ENCODE measurements at regions not wholly inside any gene's neighbourhood (a gene's known extent, or its start where the extent isn't known, plus 50 kb on each side); places are given as distances from the start of the nearest gene placed in this dataset.

- Histone ChIP-seq H3K14ac (ENCODE audit: low read length) (no peak overlapping the region), H3K9ac (ENCODE audit: low read depth, low read length, poor library complexity) (no peak overlapping the region), H2BK120ac (ENCODE audit: low read depth, low read length) (no peak overlapping the region), H3K4ac (ENCODE audit: low read length) (no peak overlapping the region), H3K4me1 (ENCODE audit: control insufficient read depth in 2 of 2, insufficient read depth in 1 of 2, low read depth in 1 of 2, low read length in 2 of 2) (peaks cover 0 to 3% of the 10 kb centered on the region in 2 donors), H3K4me2 (ENCODE audit: insufficient read depth, low read length, poor library complexity, severe bottlenecking) (no peak overlapping the region), H2BK12ac (ENCODE audit: low read length) (no peak overlapping the region), H4K91ac (ENCODE audit: low read depth, low read length, poor library complexity) (no peak overlapping the region), H3K27me3 (ENCODE audit: control insufficient read depth in 3 of 3, insufficient read depth in 3 of 3, low read depth in 1 of 3, low read length in 3 of 3) (no peaks in the 10 kb centered on the region), H3K79me1 (ENCODE audit: low read depth, low read length) (no peaks in the 10 kb centered on the region), H2AFZ (ENCODE audit: low read length) (no peak overlapping the region), H3K36me3 (replicated peaks in 1 of 2; ENCODE audit: control insufficient read depth in 2 of 2, insufficient read depth in 2 of 2, low read length in 2 of 2) (no peaks in the 10 kb centered on the region), H3K4me3 (ENCODE audit: low read length in 2 of 2) (no peak overlapping the region), H2AK5ac (ENCODE audit: low read depth, low read length) (no peak overlapping the region), H4K8ac (ENCODE audit: low read depth, low read length) (no peak overlapping the region), H3K27ac (replicated peaks; ENCODE audit: low read length) (no peak overlapping the region), H2BK5ac (ENCODE audit: low read length) (no peak overlapping the region), H3K9me3 (replicated peaks in 1 of 2; ENCODE audit: control insufficient read depth in 2 of 2, insufficient read depth in 1 of 2, low read depth in 1 of 2, low read length in 2 of 2) (peaks cover 3 to 19% of the 10 kb centered on the region in 2 donors), H3K18ac (ENCODE audit: low read length) (no peak overlapping the region), H2BK15ac (ENCODE audit: low read length) (no peak overlapping the region), H3K23ac (ENCODE audit: low read depth, low read length, poor library complexity) (no peak overlapping the region)
- no CpG with 5 or more reads among the region's 7 CpGs for whole genome bisulfite sequencing, 2 donors (ENCODE audit: extremely low coverage in 2 of 2, insufficient read length in 2 of 2, insufficient replicate concordance in 1 of 2)
- DNase-seq (ENCODE audit: low spot score): no peak
Measured at GRCh38 chr15:60065951-60066350, 61.8 kb downstream of the FOXB1 start.

- Histone ChIP-seq H3K4me1 (ENCODE audit: control insufficient read depth in 2 of 2, insufficient read depth in 1 of 2, low read depth in 1 of 2, low read length in 2 of 2) (peaks cover 2 to 45% of the 10 kb centered on the region in 2 donors), H3K9ac (ENCODE audit: low read depth, low read length, poor library complexity) (no peak overlapping the region), H3K9me3 (replicated peaks in 1 of 2; ENCODE audit: control insufficient read depth in 2 of 2, insufficient read depth in 1 of 2, low read depth in 1 of 2, low read length in 2 of 2) (no peaks in the 10 kb centered on the region), H2BK120ac (ENCODE audit: low read depth, low read length) (no peak overlapping the region), H2BK15ac (ENCODE audit: low read length) (no peak overlapping the region), H3K4me2 (ENCODE audit: insufficient read depth, low read length, poor library complexity, severe bottlenecking) (no peak overlapping the region), H3K18ac (ENCODE audit: low read length) (no peak overlapping the region), H2AK5ac (ENCODE audit: low read depth, low read length) (no peak overlapping the region), H3K27me3 (ENCODE audit: control insufficient read depth in 3 of 3, insufficient read depth in 3 of 3, low read depth in 1 of 3, low read length in 3 of 3) (no peaks in the 10 kb centered on the region), H3K4ac (ENCODE audit: low read length) (no peak overlapping the region), H2AFZ (ENCODE audit: low read length) (peak overlapping the region; percentile 39), H2BK12ac (ENCODE audit: low read length) (no peak overlapping the region), H3K4me3 (ENCODE audit: low read length in 2 of 2) (no peak overlapping the region), H4K8ac (ENCODE audit: low read depth, low read length) (no peak overlapping the region), H4K91ac (ENCODE audit: low read depth, low read length, poor library complexity) (no peak overlapping the region), H2BK5ac (ENCODE audit: low read length) (no peak overlapping the region), H3K36me3 (replicated peaks in 1 of 2; ENCODE audit: control insufficient read depth in 2 of 2, insufficient read depth in 2 of 2, low read length in 2 of 2) (no peaks in the 10 kb centered on the region), H3K14ac (ENCODE audit: low read length) (no peak overlapping the region), H3K23ac (ENCODE audit: low read depth, low read length, poor library complexity) (no peak overlapping the region), H3K79me1 (ENCODE audit: low read depth, low read length) (no peaks in the 10 kb centered on the region), H3K27ac (replicated peaks; ENCODE audit: low read length) (no peak overlapping the region)
- WGBS, 2 donors (ENCODE audit: extremely low coverage in 2 of 2, insufficient read length in 2 of 2, insufficient replicate concordance in 1 of 2): no CpG with 5 or more reads among the region's 8 CpGs
- DNase-seq (ENCODE audit: low spot score): no peak
Measured at GRCh38 chr15:60070838-60071493, 66.9 kb downstream of the FOXB1 start.

- H3K9me3 ChIP-seq (replicated peaks in 1 of 2; ENCODE audit: control insufficient read depth in 2 of 2, insufficient read depth in 1 of 2, low read depth in 1 of 2, low read length in 2 of 2): no peaks in the 10 kb centered on the region
- H2BK120ac ChIP-seq (ENCODE audit: low read depth, low read length): no peak overlapping the region
- H3K79me1 ChIP-seq (ENCODE audit: low read depth, low read length): no peaks in the 10 kb centered on the region
- H2BK5ac ChIP-seq (ENCODE audit: low read length): no peak overlapping the region
- no peak overlapping the region for H3K9ac ChIP-seq (ENCODE audit: low read depth, low read length, poor library complexity)
- no peak overlapping the region for H4K91ac ChIP-seq (ENCODE audit: low read depth, low read length, poor library complexity)
- H3K4ac ChIP-seq (ENCODE audit: low read length): no peak overlapping the region
- no peak overlapping the region for H3K4me3 ChIP-seq (ENCODE audit: low read length in 2 of 2)
- H3K14ac ChIP-seq (ENCODE audit: low read length): no peak overlapping the region
- WGBS, 2 donors (ENCODE audit: extremely low coverage in 2 of 2, insufficient read length in 2 of 2, insufficient replicate concordance in 1 of 2): no CpG with 5 or more reads among the region's 5 CpGs
- H3K27me3 ChIP-seq (ENCODE audit: control insufficient read depth in 3 of 3, insufficient read depth in 3 of 3, low read depth in 1 of 3, low read length in 3 of 3): no peaks in the 10 kb centered on the region
- no peak overlapping the region for H3K18ac ChIP-seq (ENCODE audit: low read length)
- H2BK15ac ChIP-seq (ENCODE audit: low read length): no peak overlapping the region
- peaks cover 10 to 55% of the 10 kb centered on the region in 2 donors for H3K4me1 ChIP-seq (ENCODE audit: control insufficient read depth in 2 of 2, insufficient read depth in 1 of 2, low read depth in 1 of 2, low read length in 2 of 2)
- no peak overlapping the region for H2BK12ac ChIP-seq (ENCODE audit: low read length)
- H3K36me3 ChIP-seq (replicated peaks in 1 of 2; ENCODE audit: control insufficient read depth in 2 of 2, insufficient read depth in 2 of 2, low read length in 2 of 2): no peaks in the 10 kb centered on the region
- H3K27ac ChIP-seq (replicated peaks; ENCODE audit: low read length): no peak overlapping the region
- H3K23ac ChIP-seq (ENCODE audit: low read depth, low read length, poor library complexity): no peak overlapping the region
- H4K8ac ChIP-seq (ENCODE audit: low read depth, low read length): no peak overlapping the region
- no peak overlapping the region for H2AK5ac ChIP-seq (ENCODE audit: low read depth, low read length)
- no peak overlapping the region for H3K4me2 ChIP-seq (ENCODE audit: insufficient read depth, low read length, poor library complexity, severe bottlenecking)
- no peak for DNase-seq (ENCODE audit: low spot score)
- H2AFZ ChIP-seq (ENCODE audit: low read length): peak overlapping the region; percentile 15
Measured at GRCh38 chr15:60072826-60073465, 68.8 kb downstream of the FOXB1 start.

- DNase-seq (ENCODE audit: low spot score): no peak
- Histone ChIP-seq H3K23ac (ENCODE audit: low read depth, low read length, poor library complexity) (no peak overlapping the region), H3K14ac (ENCODE audit: low read length) (no peak overlapping the region), H4K8ac (ENCODE audit: low read depth, low read length) (no peak overlapping the region), H2AFZ (ENCODE audit: low read length) (no peak overlapping the region), H3K27ac (replicated peaks; ENCODE audit: low read length) (no peak overlapping the region), H2BK12ac (ENCODE audit: low read length) (no peak overlapping the region), H3K4me1 (ENCODE audit: control insufficient read depth in 2 of 2, insufficient read depth in 1 of 2, low read depth in 1 of 2, low read length in 2 of 2) (peaks cover 14 to 60% of the 10 kb centered on the region in 2 donors), H2BK15ac (ENCODE audit: low read length) (no peak overlapping the region), H4K91ac (ENCODE audit: low read depth, low read length, poor library complexity) (no peak overlapping the region), H3K4me3 (ENCODE audit: low read length in 2 of 2) (no peak overlapping the region), H2BK5ac (ENCODE audit: low read length) (no peak overlapping the region), H3K9me3 (replicated peaks in 1 of 2; ENCODE audit: control insufficient read depth in 2 of 2, insufficient read depth in 1 of 2, low read depth in 1 of 2, low read length in 2 of 2) (no peaks in the 10 kb centered on the region), H3K27me3 (ENCODE audit: control insufficient read depth in 3 of 3, insufficient read depth in 3 of 3, low read depth in 1 of 3, low read length in 3 of 3) (no peaks in the 10 kb centered on the region), H3K4ac (ENCODE audit: low read length) (no peak overlapping the region), H3K4me2 (ENCODE audit: insufficient read depth, low read length, poor library complexity, severe bottlenecking) (no peak overlapping the region), H2BK120ac (ENCODE audit: low read depth, low read length) (no peak overlapping the region), H3K18ac (ENCODE audit: low read length) (no peak overlapping the region), H3K79me1 (ENCODE audit: low read depth, low read length) (no peaks in the 10 kb centered on the region), H2AK5ac (ENCODE audit: low read depth, low read length) (no peak overlapping the region), H3K36me3 (replicated peaks in 1 of 2; ENCODE audit: control insufficient read depth in 2 of 2, insufficient read depth in 2 of 2, low read length in 2 of 2) (no peaks in the 10 kb centered on the region), H3K9ac (ENCODE audit: low read depth, low read length, poor library complexity) (no peak overlapping the region)
- WGBS, 2 donors (ENCODE audit: extremely low coverage in 2 of 2, insufficient read length in 2 of 2, insufficient replicate concordance in 1 of 2): no CpG with 5 or more reads among the region's 3 CpGs
Measured at GRCh38 chr15:60073466-60073840, 69.3 kb downstream of the FOXB1 start.

Data from neuronal stem cell (in vitro differentiated cells).